Lower leg skin (tissue), 3 donors: ENCODE measurements at regions not wholly inside any gene's neighbourhood (a gene's known extent, or its start where the extent isn't known, plus 50 kb on each side); places are given as distances from the start of the nearest gene placed in this dataset.

Experiments used
- POLR2A ChIP-seq, 2 donors: fragments of 450-650 bp; IDR thresholded peaks; one replicate each; pipeline ENCODE4 v1.6.1; 2016 to 2017; ENCODE audit warnings: antibody characterized with exemption in 2 of 2, mild to moderate bottlenecking in 1 of 2, moderate library complexity in 1 of 2
- TF ChIP-seq, protein P1 (sequence below), 3 donors: fragments of 450-650 bp; IDR thresholded peaks; one replicate each; pipeline ENCODE4 v1.5.1; 2016; ENCODE audit warnings: antibody characterized with exemption in 3 of 3, mild to moderate bottlenecking in 3 of 3, moderate library complexity in 2 of 3

DNA sequence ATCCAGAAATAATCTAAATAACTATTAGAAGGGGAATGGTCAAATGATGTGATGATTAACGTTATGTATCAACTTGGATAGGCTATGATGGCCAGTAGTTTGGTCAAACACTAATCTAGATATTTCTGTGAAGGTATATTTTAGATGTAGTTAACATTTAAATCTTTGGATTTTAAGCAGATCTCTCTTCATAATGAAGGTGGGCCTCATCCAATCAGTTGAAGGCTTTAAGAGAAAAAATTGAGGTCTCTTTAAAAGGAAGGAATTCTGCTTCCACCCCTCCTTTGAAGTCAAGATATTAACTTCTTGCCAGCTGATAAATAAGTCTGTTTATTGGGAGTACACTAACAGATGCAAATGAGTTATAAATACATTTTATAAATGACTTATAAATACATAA, 760.0 kb upstream of the SLC35B3 start:
- TF ChIP-seq, protein P1, sequence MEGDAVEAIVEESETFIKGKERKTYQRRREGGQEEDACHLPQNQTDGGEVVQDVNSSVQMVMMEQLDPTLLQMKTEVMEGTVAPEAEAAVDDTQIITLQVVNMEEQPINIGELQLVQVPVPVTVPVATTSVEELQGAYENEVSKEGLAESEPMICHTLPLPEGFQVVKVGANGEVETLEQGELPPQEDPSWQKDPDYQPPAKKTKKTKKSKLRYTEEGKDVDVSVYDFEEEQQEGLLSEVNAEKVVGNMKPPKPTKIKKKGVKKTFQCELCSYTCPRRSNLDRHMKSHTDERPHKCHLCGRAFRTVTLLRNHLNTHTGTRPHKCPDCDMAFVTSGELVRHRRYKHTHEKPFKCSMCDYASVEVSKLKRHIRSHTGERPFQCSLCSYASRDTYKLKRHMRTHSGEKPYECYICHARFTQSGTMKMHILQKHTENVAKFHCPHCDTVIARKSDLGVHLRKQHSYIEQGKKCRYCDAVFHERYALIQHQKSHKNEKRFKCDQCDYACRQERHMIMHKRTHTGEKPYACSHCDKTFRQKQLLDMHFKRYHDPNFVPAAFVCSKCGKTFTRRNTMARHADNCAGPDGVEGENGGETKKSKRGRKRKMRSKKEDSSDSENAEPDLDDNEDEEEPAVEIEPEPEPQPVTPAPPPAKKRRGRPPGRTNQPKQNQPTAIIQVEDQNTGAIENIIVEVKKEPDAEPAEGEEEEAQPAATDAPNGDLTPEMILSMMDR (IDR thresholded peaks at IDR 0.05): no peak
- TF ChIP-seq POLR2A (IDR thresholded peaks at IDR 0.05): no peak
